ENCODE measurements at regions not wholly inside any gene's neighbourhood (a gene's known extent, or its start where the extent isn't known, plus 50 kb on each side); places are given as distances from the start of the nearest gene placed in this dataset.

- peak; percentile 41 to 50 for DNase-seq
Observed at GRCh38 chr2:41736105-41736567, 311.7 kb upstream of the PKDCC start.

- DNase-seq: no peak
Observed at GRCh38 chr2:41736586-41736985, 311.2 kb upstream of the PKDCC start.

GRCh38 chr2:41737888-41738287 lies 309.9 kb upstream of the PKDCC start:
- DNase-seq: no peak

- DNase-seq: no peak
Observed at GRCh38 chr2:41741951-41742595, 305.7 kb upstream of the PKDCC start.

- DNase-seq: no peak
Observed at GRCh38 chr2:41743324-41743723, 304.5 kb upstream of the PKDCC start.

- DNase-seq: no peak
Observed at GRCh38 chr2:41750829-41751228, 297.0 kb upstream of the PKDCC start.

GRCh38 chr2:41759880-41760279 lies 287.9 kb upstream of the PKDCC start:
- no peak for DNase-seq

GRCh38 chr2:41763141-41763540 lies 284.7 kb upstream of the PKDCC start:
- no peak for DNase-seq

GRCh38 chr2:41764131-41764530 lies 283.7 kb upstream of the PKDCC start:
- DNase-seq: no peak

- DNase-seq: no peak
Observed at GRCh38 chr2:41764919-41765318, 282.9 kb upstream of the PKDCC start.

- no peak for DNase-seq
Observed at GRCh38 chr2:41768310-41768709, 279.5 kb upstream of the PKDCC start.

GRCh38 chr2:41771710-41772109 lies 276.1 kb upstream of the PKDCC start:
- no peak for DNase-seq

GRCh38 chr2:41772697-41773096 lies 275.1 kb upstream of the PKDCC start:
- no peak for DNase-seq

- no peak for DNase-seq
Observed at GRCh38 chr2:41774011-41774605, 273.7 kb upstream of the PKDCC start.

- DNase-seq: no peak
Observed at GRCh38 chr2:41775366-41776025, 272.3 kb upstream of the PKDCC start.

GRCh38 chr2:41779888-41780287 lies 267.9 kb upstream of the PKDCC start:
- DNase-seq: no peak

- DNase-seq: peak in 1 of 2 experiments; percentile 26
Observed at GRCh38 chr2:41782306-41783158, 265.3 kb upstream of the PKDCC start.

GRCh38 chr2:41784496-41784895 lies 263.3 kb upstream of the PKDCC start:
- no peak for DNase-seq

- no peak for DNase-seq
Observed at GRCh38 chr2:41785251-41786022, 262.4 kb upstream of the PKDCC start.

- peak in 1 of 2 experiments; percentile 23 for DNase-seq
Observed at GRCh38 chr2:41791523-41791922, 256.3 kb upstream of the PKDCC start.

GRCh38 chr2:41803361-41803760 lies 244.5 kb upstream of the PKDCC start:
- DNase-seq: no peak

GRCh38 chr2:41806286-41806685 lies 241.5 kb upstream of the PKDCC start:
- DNase-seq: no peak

- no peak for DNase-seq
Observed at GRCh38 chr2:41821167-41821566, 226.7 kb upstream of the PKDCC start.

All from AML-193 (cell line).